Epithelial cell of esophagus (primary cell): ENCODE measurements at regions not wholly inside any gene's neighbourhood (a gene's known extent, or its start where the extent isn't known, plus 50 kb on each side); places are given as distances from the start of the nearest gene placed in this dataset.

Experiments
- DNase-seq: peaks from one replicate; pipeline ENCODE4 v3.0.0; 2010; ENCODE audit warnings: low read depth
- H3K4me3 ChIP-seq: 2 replicates; pipeline ENCODE4 v1.5.1; 2011; ENCODE audit warnings: mild to moderate bottlenecking, low read length, control low read depth
- TF ChIP-seq, protein P1 (sequence below): IDR thresholded peaks from 2 replicates; pipeline ENCODE4 v1.5.1; 2011; ENCODE audit warnings: low read depth, mild to moderate bottlenecking, low read length, control low read depth, inconsistent platforms; ENCODE audit not compliant: insufficient read depth; ENCODE audit errors: missing control alignments

DNA sequence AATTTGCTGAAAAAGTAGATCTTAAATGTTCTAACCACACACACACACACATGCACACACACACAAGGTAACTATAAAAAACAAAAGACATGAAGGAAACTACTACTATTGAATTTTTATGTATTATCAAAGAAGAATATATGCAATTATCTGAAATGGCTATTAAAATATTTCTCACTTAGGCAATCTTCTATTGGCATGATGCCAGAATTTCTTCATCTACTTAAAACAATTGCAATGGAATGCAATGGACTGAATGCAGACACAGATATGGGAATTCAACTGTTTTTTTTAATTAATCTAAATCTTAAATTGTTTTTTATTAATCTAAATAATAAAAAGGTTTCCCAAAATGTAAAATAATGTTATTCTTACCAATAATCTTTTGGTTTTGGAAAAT, 152.6 kb upstream of the SMLR1 start:
- TF ChIP-seq, protein P1, sequence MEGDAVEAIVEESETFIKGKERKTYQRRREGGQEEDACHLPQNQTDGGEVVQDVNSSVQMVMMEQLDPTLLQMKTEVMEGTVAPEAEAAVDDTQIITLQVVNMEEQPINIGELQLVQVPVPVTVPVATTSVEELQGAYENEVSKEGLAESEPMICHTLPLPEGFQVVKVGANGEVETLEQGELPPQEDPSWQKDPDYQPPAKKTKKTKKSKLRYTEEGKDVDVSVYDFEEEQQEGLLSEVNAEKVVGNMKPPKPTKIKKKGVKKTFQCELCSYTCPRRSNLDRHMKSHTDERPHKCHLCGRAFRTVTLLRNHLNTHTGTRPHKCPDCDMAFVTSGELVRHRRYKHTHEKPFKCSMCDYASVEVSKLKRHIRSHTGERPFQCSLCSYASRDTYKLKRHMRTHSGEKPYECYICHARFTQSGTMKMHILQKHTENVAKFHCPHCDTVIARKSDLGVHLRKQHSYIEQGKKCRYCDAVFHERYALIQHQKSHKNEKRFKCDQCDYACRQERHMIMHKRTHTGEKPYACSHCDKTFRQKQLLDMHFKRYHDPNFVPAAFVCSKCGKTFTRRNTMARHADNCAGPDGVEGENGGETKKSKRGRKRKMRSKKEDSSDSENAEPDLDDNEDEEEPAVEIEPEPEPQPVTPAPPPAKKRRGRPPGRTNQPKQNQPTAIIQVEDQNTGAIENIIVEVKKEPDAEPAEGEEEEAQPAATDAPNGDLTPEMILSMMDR = no peak
- DNase-seq = peak; percentile 47
- H3K4me3 ChIP-seq = no peak overlapping the region

DNA sequence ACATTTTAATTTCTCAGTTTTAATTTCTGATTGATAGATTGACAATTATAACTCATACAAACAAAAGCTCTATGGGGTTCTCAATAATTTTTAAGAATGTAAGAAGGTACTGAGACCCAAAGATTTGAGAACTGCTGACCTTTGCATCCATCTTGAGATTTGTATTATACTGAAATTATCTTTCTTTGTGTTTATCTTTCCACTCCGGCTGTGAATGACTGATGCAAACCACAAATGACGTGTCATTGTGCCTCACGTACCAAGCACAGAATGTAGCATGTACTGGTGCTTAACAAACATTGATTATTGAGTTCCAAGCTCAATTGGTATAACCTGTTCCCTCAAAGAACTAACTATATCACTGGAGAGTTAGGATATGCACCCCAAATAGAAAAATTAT, 152.1 kb upstream of the SMLR1 start:
- no peak overlapping the region for H3K4me3 ChIP-seq
- TF ChIP-seq, protein P1 = no peak
- peak; percentile 60 for DNase-seq

DNA sequence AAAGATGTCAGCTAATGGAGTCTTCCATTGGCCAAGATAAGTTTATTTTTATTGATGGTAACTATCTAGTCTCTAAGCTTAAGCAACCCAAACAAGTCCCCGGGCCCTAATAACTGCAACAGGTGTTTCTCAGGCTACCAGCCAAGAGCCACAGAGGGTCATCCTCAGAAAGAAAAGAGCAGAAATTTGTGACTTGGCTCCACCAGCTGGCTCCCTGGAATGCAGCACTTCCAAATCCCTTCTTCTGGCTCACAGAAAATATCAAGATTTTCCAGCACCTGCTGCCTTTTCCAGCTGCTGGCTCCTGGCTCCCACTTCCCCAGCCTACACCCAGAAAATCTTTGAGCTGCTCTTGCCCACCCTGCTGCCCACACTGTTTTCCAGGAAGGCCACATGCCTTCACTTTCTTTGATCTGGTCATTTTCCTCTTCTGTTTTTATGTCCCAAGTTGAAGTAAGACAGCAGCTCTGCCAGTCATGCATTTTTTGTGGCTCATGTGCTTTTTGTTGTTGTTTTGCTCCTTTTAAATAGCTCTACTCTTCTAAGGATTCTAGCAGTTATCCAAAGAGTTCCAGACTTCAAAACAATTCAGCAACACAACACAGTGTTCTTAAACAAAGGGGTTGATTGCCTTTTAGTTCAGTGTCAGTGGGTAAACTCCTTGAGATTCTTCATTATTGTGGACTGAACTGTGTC, 151.0 kb upstream of the SMLR1 start:
- H3K4me3 ChIP-seq = no peak overlapping the region
- DNase-seq = no peak
- TF ChIP-seq, protein P1 = no peak

DNA sequence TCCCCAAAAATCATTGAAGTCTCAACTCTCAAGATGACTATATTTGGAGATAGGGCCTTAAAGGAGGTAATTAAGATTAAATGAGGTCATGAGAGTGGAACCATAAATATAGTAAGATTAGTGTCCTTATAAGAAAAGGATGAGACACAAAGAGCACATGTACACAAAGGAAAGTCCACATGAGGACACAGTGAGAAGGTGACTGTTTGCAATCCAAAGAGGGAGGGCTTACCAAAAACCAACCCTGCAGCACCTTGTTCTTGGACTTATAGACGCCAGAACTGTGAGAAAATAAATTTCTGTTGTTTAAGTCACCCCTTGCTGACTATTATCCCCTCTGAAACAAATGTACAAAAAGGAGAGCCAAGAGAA, 150.4 kb upstream of the SMLR1 start:
- H3K4me3 ChIP-seq = no peak overlapping the region
- DNase-seq = no peak
- TF ChIP-seq, protein P1 = no peak

DNA sequence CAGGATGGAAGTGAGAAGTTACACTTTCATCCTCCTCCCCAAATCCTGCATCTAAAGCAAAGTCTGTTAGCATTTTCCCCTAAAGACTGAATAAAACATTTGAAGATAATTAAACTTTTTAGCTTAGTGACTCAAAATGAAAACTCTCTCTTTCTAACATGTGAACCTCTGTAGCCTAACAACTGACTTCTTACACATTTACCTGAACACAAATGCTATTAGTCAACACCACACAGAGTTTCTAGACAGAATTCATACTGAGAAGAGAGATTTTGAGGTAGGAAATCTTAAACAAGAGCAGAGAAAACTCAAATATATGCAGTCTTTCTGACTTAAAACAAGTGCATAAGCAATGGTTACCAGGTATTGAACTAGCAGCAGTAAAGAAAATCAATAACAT, 149.9 kb upstream of the SMLR1 start:
- no peak for DNase-seq
- no peak overlapping the region for H3K4me3 ChIP-seq
- TF ChIP-seq, protein P1 = no peak

DNA sequence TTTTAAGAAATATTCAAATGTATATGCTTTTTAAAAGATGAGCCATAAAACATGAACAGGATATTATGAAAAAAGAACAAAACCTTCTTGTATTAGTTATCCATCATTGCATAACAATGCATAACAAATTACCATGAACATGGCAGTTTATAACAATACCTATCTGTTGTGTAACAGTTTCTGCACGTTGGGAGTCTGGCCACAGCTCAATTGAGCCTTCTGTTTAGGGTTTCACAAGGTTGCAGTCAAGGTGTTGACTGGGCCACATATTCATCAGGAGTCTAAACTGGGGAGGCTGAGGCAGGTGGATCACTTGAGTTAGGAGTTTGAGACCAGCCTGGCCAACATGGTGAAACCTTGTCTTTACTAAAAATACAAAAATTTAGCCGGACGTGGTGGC, 149.4 kb upstream of the SMLR1 start:
- TF ChIP-seq, protein P1 = no peak
- no peak overlapping the region for H3K4me3 ChIP-seq
- DNase-seq = no peak

DNA sequence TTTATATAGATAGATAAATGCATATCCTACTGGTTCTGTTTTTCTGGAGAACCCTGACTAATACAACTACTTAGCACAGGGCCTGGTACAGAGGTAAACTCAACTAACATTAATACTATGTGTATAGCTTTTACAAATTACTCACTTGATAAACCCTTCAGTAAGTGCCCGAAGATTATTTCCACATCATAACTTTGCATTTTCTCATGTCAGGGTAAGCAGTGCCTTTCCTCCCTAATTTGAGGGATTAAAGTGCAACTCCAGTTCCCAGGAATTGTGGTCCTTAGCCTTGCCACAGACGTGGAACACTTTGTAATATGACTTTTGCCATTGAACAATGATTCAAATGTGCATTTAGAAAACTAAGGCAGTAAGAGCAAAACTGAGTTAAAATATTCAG, 147.5 kb upstream of the SMLR1 start:
- peak; percentile 20 for DNase-seq
- no peak overlapping the region for H3K4me3 ChIP-seq
- TF ChIP-seq, protein P1 = no peak
